IPS-18c (cell line): ENCODE measurements at regions not wholly inside any gene's neighbourhood (a gene's known extent, or its start where the extent isn't known, plus 50 kb on each side); places are given as distances from the start of the nearest gene placed in this dataset.
"Not testable (repeated sequence)": the region's sequence is repeated elsewhere in the genome, so short reads cannot be mapped to it uniquely, and the experiment has no call there.

Experiments
- H3K4me3 ChIP-seq: 2 replicates; pipeline ENCODE4 v1.7.0; 2013; ENCODE audit warnings: low read depth, mild to moderate bottlenecking, low read length, moderate library complexity; ENCODE audit not compliant: insufficient read depth
- H3K9me3 ChIP-seq: one replicate; pipeline ENCODE4 v1.6.1; 2013; ENCODE audit warnings: mild to moderate bottlenecking, low read length, moderate library complexity; ENCODE audit not compliant: control insufficient read depth, insufficient read depth

GRCh38 chr4:26244138-26244537 lies 76.7 kb upstream of the RBPJ start:
- not testable (repeated sequence) for H3K9me3 ChIP-seq, H3K4me3 ChIP-seq

- no peak overlapping the region for H3K4me3 ChIP-seq
These were observed 72.2 kb upstream of the RBPJ start for GRCh38 chr4:26248647-26249046.

GRCh38 chr4:26252349-26253025 lies 68.3 kb upstream of the RBPJ start:
- Histone ChIP-seq H3K4me3 (no peak overlapping the region), H3K9me3 (no peaks in the 10 kb centered on the region)

More at GRCh38 chr4:26248647-26249046, 72.2 kb upstream of the RBPJ start:
- no peaks in the 10 kb centered on the region for H3K9me3 ChIP-seq

GRCh38 chr4:26253968-26254367 lies 66.8 kb upstream of the RBPJ start:
- Histone ChIP-seq H3K4me3 (no peak overlapping the region), H3K9me3 (no peaks in the 10 kb centered on the region)

GRCh38 chr4:26255989-26256388 lies 64.8 kb upstream of the RBPJ start:
- H3K9me3 ChIP-seq: no peaks in the 10 kb centered on the region

GRCh38 chr4:26257444-26257843 lies 63.4 kb upstream of the RBPJ start:
- not testable (repeated sequence) for H3K4me3 ChIP-seq, H3K9me3 ChIP-seq

More at GRCh38 chr4:26255989-26256388, 64.8 kb upstream of the RBPJ start:
- no peak overlapping the region for H3K4me3 ChIP-seq

GRCh38 chr4:26257850-26258249 lies 63.0 kb upstream of the RBPJ start:
- no peak overlapping the region for H3K4me3 ChIP-seq
- no peaks in the 10 kb centered on the region for H3K9me3 ChIP-seq

GRCh38 chr4:26260571-26260970 lies 60.2 kb upstream of the RBPJ start:
- Histone ChIP-seq H3K4me3 (no peak overlapping the region), H3K9me3 (no peaks in the 10 kb centered on the region)

GRCh38 chr4:26261405-26261804 lies 59.4 kb upstream of the RBPJ start:
- no peaks in the 10 kb centered on the region for H3K9me3 ChIP-seq
- no peak overlapping the region for H3K4me3 ChIP-seq

- no peak overlapping the region for H3K4me3 ChIP-seq
- no peaks in the 10 kb centered on the region for H3K9me3 ChIP-seq
These were observed 57.6 kb upstream of the RBPJ start for GRCh38 chr4:26263165-26263564.

- no peaks in the 10 kb centered on the region for H3K9me3 ChIP-seq
- H3K4me3 ChIP-seq: no peak overlapping the region
These were observed 56.7 kb upstream of the RBPJ start for GRCh38 chr4:26264109-26264508.

GRCh38 chr4:26267087-26267486 lies 53.7 kb upstream of the RBPJ start:
- no peaks in the 10 kb centered on the region for H3K9me3 ChIP-seq
- H3K4me3 ChIP-seq: no peak overlapping the region

GRCh38 chr4:26268246-26268645 lies 52.6 kb upstream of the RBPJ start:
- no peaks in the 10 kb centered on the region for H3K9me3 ChIP-seq

GRCh38 chr4:26269038-26269437 lies 51.8 kb upstream of the RBPJ start:
- no peak overlapping the region for H3K4me3 ChIP-seq
- H3K9me3 ChIP-seq: no peaks in the 10 kb centered on the region

More at GRCh38 chr4:26268246-26268645, 52.6 kb upstream of the RBPJ start:
- H3K4me3 ChIP-seq: no peak overlapping the region
